ENCODE measurements at regions not wholly inside any gene's neighbourhood (a gene's known extent, or its start where the extent isn't known, plus 50 kb on each side); places are given as distances from the start of the nearest gene placed in this dataset.

DNA sequence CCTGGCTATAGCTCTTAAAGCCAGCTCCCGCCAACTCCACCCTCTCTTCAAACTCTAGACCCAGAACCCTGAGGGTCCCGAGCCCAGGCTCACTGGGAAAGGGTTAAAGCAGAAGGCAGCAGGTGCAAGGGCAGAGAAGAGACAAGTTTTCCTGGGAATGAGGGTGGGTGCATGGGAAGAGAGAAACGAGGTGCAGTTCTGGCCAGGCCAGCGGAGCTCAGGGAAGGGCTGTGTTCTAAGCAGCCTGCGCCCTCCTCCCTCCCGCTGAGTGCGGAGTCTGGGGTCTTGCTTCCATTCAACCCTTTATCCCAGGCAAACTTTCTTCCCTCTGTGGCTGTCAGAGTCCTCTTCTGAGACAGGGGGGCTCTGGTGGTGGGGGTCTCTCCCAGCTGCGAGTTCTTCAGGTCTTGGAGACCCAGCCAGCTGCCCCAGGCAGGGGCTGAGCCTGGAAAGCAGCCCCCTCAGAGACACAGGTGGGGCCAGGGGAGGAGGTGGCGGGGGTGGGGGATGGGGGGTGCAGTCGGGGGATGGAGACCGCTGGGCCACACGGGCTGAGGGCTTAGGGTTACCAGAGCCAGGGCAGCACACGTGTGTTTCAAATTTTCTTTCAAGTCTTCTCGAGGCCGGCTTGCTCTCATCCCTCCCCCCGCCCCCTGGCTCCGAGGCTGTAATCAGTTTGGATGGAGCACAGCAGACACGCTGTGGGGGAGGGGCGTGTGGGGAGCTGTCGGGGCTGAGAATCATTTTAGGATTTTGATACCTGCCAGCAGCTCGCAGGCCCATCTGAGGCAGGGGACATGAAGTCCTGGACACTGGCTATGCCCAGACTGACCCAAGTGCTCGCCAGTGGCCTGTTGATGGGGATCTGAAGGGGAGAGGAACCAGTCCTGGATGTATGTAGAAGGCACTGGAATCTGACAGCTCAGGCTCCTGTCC is 169.6 kb upstream of the SMIM23 start:
- WGBS = 28% methylated on average over 14 of the region's 22 CpGs
- H3K4me3 ChIP-seq = no peak overlapping the region
- DNase-seq (ENCODE audit: low spot score in 2 of 2) = peak in 1 of 2 donors; percentile 59
- TF ChIP-seq, protein P1, sequence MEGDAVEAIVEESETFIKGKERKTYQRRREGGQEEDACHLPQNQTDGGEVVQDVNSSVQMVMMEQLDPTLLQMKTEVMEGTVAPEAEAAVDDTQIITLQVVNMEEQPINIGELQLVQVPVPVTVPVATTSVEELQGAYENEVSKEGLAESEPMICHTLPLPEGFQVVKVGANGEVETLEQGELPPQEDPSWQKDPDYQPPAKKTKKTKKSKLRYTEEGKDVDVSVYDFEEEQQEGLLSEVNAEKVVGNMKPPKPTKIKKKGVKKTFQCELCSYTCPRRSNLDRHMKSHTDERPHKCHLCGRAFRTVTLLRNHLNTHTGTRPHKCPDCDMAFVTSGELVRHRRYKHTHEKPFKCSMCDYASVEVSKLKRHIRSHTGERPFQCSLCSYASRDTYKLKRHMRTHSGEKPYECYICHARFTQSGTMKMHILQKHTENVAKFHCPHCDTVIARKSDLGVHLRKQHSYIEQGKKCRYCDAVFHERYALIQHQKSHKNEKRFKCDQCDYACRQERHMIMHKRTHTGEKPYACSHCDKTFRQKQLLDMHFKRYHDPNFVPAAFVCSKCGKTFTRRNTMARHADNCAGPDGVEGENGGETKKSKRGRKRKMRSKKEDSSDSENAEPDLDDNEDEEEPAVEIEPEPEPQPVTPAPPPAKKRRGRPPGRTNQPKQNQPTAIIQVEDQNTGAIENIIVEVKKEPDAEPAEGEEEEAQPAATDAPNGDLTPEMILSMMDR (IDR thresholded peaks at IDR 0.05) = no peak
- TF ChIP-seq EP300 (IDR thresholded peaks at IDR 0.05) = no peak
- no peak for TF ChIP-seq POLR2AphosphoS5 (IDR thresholded peaks at IDR 0.05)
- no peak for TF ChIP-seq POLR2A (IDR thresholded peaks at IDR 0.05)
- peaks cover 10% of the 10 kb centered on the region for H3K4me1 ChIP-seq
- H3K9me3 ChIP-seq = no peaks in the 10 kb centered on the region
- peaks cover 32% of the 10 kb centered on the region for H3K27me3 ChIP-seq
- no peaks in the 10 kb centered on the region for H3K36me3 ChIP-seq
- no peak overlapping the region for H3K27ac ChIP-seq

GRCh38 chr5:171617266-171617665 is 168.4 kb upstream of the SMIM23 start:
- Histone ChIP-seq H3K9me3 (no peaks in the 10 kb centered on the region), H3K27ac (no peak overlapping the region), H3K4me1 (peaks cover 10% of the 10 kb centered on the region), H3K27me3 (peaks cover 32% of the 10 kb centered on the region), H3K36me3 (no peaks in the 10 kb centered on the region), H3K4me3 (no peak overlapping the region)
- TF ChIP-seq POLR2AphosphoS5 (IDR thresholded peaks at IDR 0.05) (no peak), EP300 (IDR thresholded peaks at IDR 0.05) (no peak), POLR2A (IDR thresholded peaks at IDR 0.05) (no peak)
- TF ChIP-seq, protein P1 (IDR thresholded peaks at IDR 0.05) = no peak
- 92% methylated on average over 9 of the region's 12 CpGs for WGBS
- peak in 1 of 2 donors; percentile 38 for DNase-seq (ENCODE audit: low spot score in 2 of 2)

- Histone ChIP-seq H3K4me1 (peaks cover 10% of the 10 kb centered on the region), H3K27me3 (peaks cover 27% of the 10 kb centered on the region), H3K9me3 (no peaks in the 10 kb centered on the region), H3K36me3 (no peaks in the 10 kb centered on the region), H3K27ac (no peak overlapping the region), H3K4me3 (no peak overlapping the region)
- no peak for TF ChIP-seq POLR2A (IDR thresholded peaks at IDR 0.05)
- no peak for TF ChIP-seq POLR2AphosphoS5 (IDR thresholded peaks at IDR 0.05)
- WGBS = 76% methylated on average over 17 of the region's 19 CpGs
- DNase-seq (ENCODE audit: low spot score in 2 of 2) = peak in 1 of 2 donors; percentile 62
Observed at GRCh38 chr5:171617817-171618591, 167.6 kb upstream of the SMIM23 start.

DNA sequence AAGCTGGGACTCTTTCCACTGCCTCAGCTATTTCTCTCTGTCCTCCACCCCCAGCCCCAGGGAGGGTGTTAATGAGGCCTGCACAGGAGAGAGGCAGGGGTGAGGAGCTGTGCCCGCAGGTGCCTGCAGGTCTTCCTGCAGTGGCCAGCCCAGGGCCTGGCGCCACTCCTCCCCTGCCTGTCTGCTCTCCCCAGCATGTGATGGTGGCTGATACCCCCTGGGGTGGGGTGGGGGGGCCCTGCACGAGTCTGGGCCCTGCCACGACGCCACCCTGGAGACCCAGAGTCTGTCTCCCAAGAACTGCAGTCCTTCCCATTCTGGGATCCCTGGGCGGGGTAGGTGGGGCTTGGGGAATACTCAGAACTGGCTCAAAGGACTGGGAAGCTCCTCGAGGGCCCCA is 166.4 kb upstream of the SMIM23 start:
- Histone ChIP-seq H3K36me3 (no peaks in the 10 kb centered on the region), H3K4me3 (no peak overlapping the region), H3K9me3 (no peaks in the 10 kb centered on the region), H3K27ac (no peak overlapping the region), H3K27me3 (peaks cover 17% of the 10 kb centered on the region), H3K4me1 (peaks cover 10% of the 10 kb centered on the region)
- peak in 1 of 2 donors; percentile 53 for DNase-seq (ENCODE audit: low spot score in 2 of 2)
- WGBS = 74% methylated on average over 4 of the region's 7 CpGs
- no peak for TF ChIP-seq EP300 (IDR thresholded peaks at IDR 0.05)
- TF ChIP-seq, protein P1 (IDR thresholded peaks at IDR 0.05) = no peak

DNA sequence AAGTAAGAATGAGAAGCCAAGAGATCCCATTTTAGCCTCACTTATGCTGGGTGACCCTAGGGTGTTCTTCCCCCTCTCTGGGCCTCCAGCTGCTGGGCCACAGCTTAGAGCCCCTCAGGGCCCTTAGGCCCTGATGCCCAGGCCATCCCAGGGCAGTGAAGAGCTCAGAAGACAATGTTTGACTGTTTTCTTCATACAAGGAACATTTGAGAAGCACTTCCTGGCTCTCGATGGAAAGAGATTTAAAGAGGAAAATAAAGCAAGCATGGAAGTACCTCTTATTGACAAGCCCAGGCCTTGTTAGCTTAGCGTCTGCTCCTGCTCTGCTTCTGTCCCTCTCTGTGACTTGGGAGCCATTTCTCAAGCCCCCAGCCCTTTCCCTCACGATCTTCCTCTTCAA is 165.9 kb upstream of the SMIM23 start:
- Histone ChIP-seq H3K9me3 (no peaks in the 10 kb centered on the region), H3K27ac (no peak overlapping the region), H3K27me3 (peaks cover 11% of the 10 kb centered on the region), H3K4me3 (no peak overlapping the region), H3K4me1 (peaks cover 10% of the 10 kb centered on the region), H3K36me3 (no peaks in the 10 kb centered on the region)
- whole genome bisulfite sequencing = 77% methylated on average over 3 of the region's 3 CpGs
- TF ChIP-seq POLR2A (IDR thresholded peaks at IDR 0.05) (no peak), POLR2AphosphoS5 (IDR thresholded peaks at IDR 0.05) (no peak), EP300 (IDR thresholded peaks at IDR 0.05) (no peak)
- TF ChIP-seq, protein P1 (IDR thresholded peaks at IDR 0.05) = no peak
- peak in 1 of 2 donors; percentile 9 for DNase-seq (ENCODE audit: low spot score in 2 of 2)

Data from suprapubic skin (tissue), 4 donors.